Lower leg skin (tissue), 3 donors: ENCODE measurements at regions not wholly inside any gene's neighbourhood (a gene's known extent, or its start where the extent isn't known, plus 50 kb on each side); places are given as distances from the start of the nearest gene placed in this dataset.

ENCODE experiments used
- POLR2A ChIP-seq, 2 donors: fragments of 450-650 bp; IDR thresholded peaks; one replicate each; pipeline ENCODE4 v1.6.1; 2016 to 2017; ENCODE audit warnings: antibody characterized with exemption in 2 of 2, mild to moderate bottlenecking in 1 of 2, moderate library complexity in 1 of 2
- TF ChIP-seq, protein P1 (sequence below), 3 donors: fragments of 450-650 bp; IDR thresholded peaks; one replicate each; pipeline ENCODE4 v1.5.1; 2016; ENCODE audit warnings: antibody characterized with exemption in 3 of 3, mild to moderate bottlenecking in 3 of 3, moderate library complexity in 2 of 3

DNA sequence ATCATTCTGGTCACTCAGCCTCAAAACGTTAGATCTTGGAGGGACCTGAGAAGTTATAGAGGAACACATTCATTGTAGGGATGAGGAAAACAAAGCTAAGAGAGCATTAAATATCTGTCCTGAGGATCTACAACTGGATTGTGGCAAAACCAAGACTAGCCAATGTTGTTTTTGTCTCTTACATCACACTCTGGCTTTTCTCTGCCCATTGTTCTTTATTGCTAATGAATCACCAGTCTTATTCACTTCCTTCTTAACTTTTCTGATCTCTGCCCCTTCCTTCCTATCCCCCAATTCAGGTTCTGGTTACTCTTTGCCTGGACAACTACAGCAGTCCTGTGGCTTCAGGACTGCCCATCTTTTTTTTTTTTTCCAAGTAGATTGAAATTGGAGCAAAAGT is 57.0 kb upstream of the PREP start:
- TF ChIP-seq, protein P1, sequence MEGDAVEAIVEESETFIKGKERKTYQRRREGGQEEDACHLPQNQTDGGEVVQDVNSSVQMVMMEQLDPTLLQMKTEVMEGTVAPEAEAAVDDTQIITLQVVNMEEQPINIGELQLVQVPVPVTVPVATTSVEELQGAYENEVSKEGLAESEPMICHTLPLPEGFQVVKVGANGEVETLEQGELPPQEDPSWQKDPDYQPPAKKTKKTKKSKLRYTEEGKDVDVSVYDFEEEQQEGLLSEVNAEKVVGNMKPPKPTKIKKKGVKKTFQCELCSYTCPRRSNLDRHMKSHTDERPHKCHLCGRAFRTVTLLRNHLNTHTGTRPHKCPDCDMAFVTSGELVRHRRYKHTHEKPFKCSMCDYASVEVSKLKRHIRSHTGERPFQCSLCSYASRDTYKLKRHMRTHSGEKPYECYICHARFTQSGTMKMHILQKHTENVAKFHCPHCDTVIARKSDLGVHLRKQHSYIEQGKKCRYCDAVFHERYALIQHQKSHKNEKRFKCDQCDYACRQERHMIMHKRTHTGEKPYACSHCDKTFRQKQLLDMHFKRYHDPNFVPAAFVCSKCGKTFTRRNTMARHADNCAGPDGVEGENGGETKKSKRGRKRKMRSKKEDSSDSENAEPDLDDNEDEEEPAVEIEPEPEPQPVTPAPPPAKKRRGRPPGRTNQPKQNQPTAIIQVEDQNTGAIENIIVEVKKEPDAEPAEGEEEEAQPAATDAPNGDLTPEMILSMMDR (IDR thresholded peaks at IDR 0.05) = no peak
- no peak for TF ChIP-seq POLR2A (IDR thresholded peaks at IDR 0.05)
